H1 (cell line): ENCODE measurements at regions not wholly inside any gene's neighbourhood (a gene's known extent, or its start where the extent isn't known, plus 50 kb on each side); places are given as distances from the start of the nearest gene placed in this dataset.

Experiments used
- BCL11A ChIP-seq, 2 experiments: IDR thresholded peaks; one replicate each; pipeline ENCODE4 v1.6.1; 2011; ENCODE audit warnings: low read depth in 2 of 2, low read length in 2 of 2, mild to moderate bottlenecking in 2 of 2
- HDAC6 ChIP-seq: IDR thresholded peaks from one replicate; pipeline ENCODE4 v1.7.1; 2012; ENCODE audit warnings: low read depth, mild to moderate bottlenecking, inconsistent platforms, low read length, moderate library complexity
- NANOG ChIP-seq: IDR thresholded peaks from 2 replicates; pipeline ENCODE4 v1.6.1; 2011; ENCODE audit warnings: low read length, low read depth, mild to moderate bottlenecking, inconsistent platforms; ENCODE audit not compliant: insufficient read depth, poor library complexity, severe bottlenecking
- POLR2AphosphoS5 ChIP-seq: IDR thresholded peaks from 2 replicates; pipeline ENCODE4 v1.6.1; 2011; ENCODE audit warnings: low read depth, low read length
- SP1 ChIP-seq: IDR thresholded peaks from 2 replicates; pipeline ENCODE4 v1.6.1; 2011; ENCODE audit warnings: low read depth, low read length
- SRF ChIP-seq: IDR thresholded peaks from 2 replicates; pipeline ENCODE4 v1.6.1; 2011; ENCODE audit warnings: mild to moderate bottlenecking, low read depth, low read length, moderate library complexity
- TBP ChIP-seq: IDR thresholded peaks from 2 replicates; pipeline ENCODE4 v1.6.1; 2011; ENCODE audit warnings: low read depth, low read length, improper control_type of control experiment
- TF ChIP-seq, protein P1 (sequence below): IDR thresholded peaks from 2 replicates; pipeline ENCODE4 v1.6.1; 2012; ENCODE audit warnings: inconsistent platforms

DNA sequence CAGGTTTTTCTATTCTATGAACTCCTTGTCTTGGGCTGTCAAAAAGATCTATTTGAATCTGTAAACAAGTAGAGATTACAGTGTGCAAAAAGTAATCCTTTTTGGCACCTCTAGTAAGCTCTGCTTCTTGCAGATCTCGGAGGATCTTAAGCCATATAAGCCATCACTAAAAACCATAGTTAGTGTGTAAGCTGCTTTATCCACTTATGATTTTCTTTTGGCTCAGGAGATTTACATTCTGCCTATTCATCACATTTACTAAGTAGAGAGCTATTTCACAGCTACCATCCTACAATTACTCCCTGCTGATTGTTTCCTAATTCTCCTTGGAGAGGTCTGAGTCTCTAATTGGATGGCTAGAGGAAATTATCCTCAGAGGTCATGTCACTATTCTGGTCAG is 385.7 kb downstream of the AASDHPPT start (continued):
- no peak for TF ChIP-seq TBP
- TF ChIP-seq, protein P1, sequence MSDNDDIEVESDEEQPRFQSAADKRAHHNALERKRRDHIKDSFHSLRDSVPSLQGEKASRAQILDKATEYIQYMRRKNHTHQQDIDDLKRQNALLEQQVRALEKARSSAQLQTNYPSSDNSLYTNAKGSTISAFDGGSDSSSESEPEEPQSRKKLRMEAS: no peak
- no peak for TF ChIP-seq HDAC6
- TF ChIP-seq POLR2AphosphoS5: no peak
- TF ChIP-seq NANOG: no peak
- TF ChIP-seq SRF: no peak
- no peak for TF ChIP-seq BCL11A (IDR thresholded peaks at IDR 0.05; ENCODE audit: low read depth in 2 of 2, low read length in 2 of 2)
- no peak for TF ChIP-seq SP1
